ENCODE measurements at regions not wholly inside any gene's neighbourhood (a gene's known extent, or its start where the extent isn't known, plus 50 kb on each side); places are given as distances from the start of the nearest gene placed in this dataset.

DNA sequence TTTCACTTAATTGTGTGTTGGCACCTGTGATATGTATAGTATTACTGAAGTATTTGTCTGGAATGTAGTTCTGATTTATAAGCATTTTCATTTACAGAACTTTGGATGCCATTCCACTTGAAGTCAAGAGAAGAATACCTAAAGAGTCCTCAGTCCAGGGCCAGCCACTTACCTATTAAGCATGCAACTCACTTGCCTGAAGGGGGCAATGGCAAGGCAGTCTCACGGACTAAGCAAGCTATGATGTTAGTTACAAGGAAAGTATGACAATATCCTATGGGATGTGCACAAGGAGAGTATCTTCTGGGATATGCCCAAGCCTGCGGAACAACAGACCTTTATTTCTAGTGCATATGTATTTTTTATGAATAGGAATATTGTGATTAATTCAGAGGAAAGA lies 369.4 kb upstream of the GCFC2 start (continued):
- TF ChIP-seq RFX5 (IDR thresholded peaks at IDR 0.05; ENCODE audit: low read length): no peak
- no peak for TF ChIP-seq TCF12 (IDR thresholded peaks at IDR 0.05)
- no peak for TF ChIP-seq POLR2AphosphoS5 (IDR thresholded peaks at IDR 0.05; ENCODE audit: low read depth, low read length)
- TF ChIP-seq, protein P1, sequence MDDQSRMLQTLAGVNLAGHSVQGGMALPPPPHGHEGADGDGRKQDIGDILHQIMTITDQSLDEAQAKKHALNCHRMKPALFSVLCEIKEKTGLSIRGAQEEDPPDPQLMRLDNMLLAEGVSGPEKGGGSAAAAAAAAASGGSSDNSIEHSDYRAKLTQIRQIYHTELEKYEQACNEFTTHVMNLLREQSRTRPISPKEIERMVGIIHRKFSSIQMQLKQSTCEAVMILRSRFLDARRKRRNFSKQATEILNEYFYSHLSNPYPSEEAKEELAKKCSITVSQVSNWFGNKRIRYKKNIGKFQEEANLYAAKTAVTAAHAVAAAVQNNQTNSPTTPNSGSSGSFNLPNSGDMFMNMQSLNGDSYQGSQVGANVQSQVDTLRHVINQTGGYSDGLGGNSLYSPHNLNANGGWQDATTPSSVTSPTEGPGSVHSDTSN (IDR thresholded peaks at IDR 0.05): no peak
- no peak for TF ChIP-seq MXI1 (IDR thresholded peaks at IDR 0.05; ENCODE audit: low read depth, low read length)
- no peak for TF ChIP-seq FOXJ3 (CRISPR knock-in tag; IDR thresholded peaks at IDR 0.05)

- ChIA-PET CTCF (interaction anchor here (1.8 kb wide), 1 partner anchor 525 kb away, joined by 6 read pairs; no protein-coding TSS in a partner anchor), POLR2A (interaction anchor here (0.6 kb wide), 1 partner anchor 205 kb away, joined by 3 read pairs; no protein-coding TSS in a partner anchor)
- 23% methylated on average over 1 of the region's 1 CpG for WGBS (ENCODE audit: low lambda C conversion rate)
- no peaks in the 10 kb centered on the region for H3K79me2 ChIP-seq (ENCODE audit: insufficient read depth)
- no peaks in the 10 kb centered on the region for H3F3A ChIP-seq (replicated peaks; ENCODE audit: insufficient read depth)
- TF ChIP-seq USF1 (IDR thresholded peaks at IDR 0.05; ENCODE audit: borderline replicate concordance, low read depth): no peak
- TF ChIP-seq NRF1 (IDR thresholded peaks at IDR 0.05; ENCODE audit: low read depth, low read length): no peak
- no peak for TF ChIP-seq POLR2AphosphoS5 (IDR thresholded peaks at IDR 0.05; ENCODE audit: low read depth, low read length)
- no peak for TF ChIP-seq TEAD4 (IDR thresholded peaks at IDR 0.05; ENCODE audit: borderline replicate concordance, insufficient read depth)
- no peak for TF ChIP-seq RAD21 (IDR thresholded peaks at IDR 0.05; ENCODE audit: low read length)
- no peak for TF ChIP-seq EZH2phosphoT487 (IDR thresholded peaks at IDR 0.05; ENCODE audit: borderline replicate concordance, low read depth)
- no peak for TF ChIP-seq ELF1 (IDR thresholded peaks at IDR 0.05)
- no peak for TF ChIP-seq FOXJ3 (CRISPR knock-in tag; IDR thresholded peaks at IDR 0.05)
- TF ChIP-seq IRF3 (IDR thresholded peaks at IDR 0.05; ENCODE audit: low read depth, low read length): no peak
- no peak for TF ChIP-seq MEF2A (IDR thresholded peaks at IDR 0.05; ENCODE audit: borderline replicate concordance, low read depth)
- no peak for TF ChIP-seq TAF1 (IDR thresholded peaks at IDR 0.05; ENCODE audit: borderline replicate concordance, low read depth, low read length)
- no peak for TF ChIP-seq CHD2 (IDR thresholded peaks at IDR 0.05; ENCODE audit: low read length, partially characterized antibody)
- TF ChIP-seq ZBTB33 (IDR thresholded peaks at IDR 0.05; ENCODE audit: borderline replicate concordance, low read depth): no peak
- no peak for TF ChIP-seq FOXM1 (IDR thresholded peaks at IDR 0.05; ENCODE audit: low read depth)
- no peak for TF ChIP-seq RXRA (IDR thresholded peaks at IDR 0.05; ENCODE audit: borderline replicate concordance, low read depth)
- TF ChIP-seq, protein P1 (IDR thresholded peaks at IDR 0.05): no peak
- no peak for TF ChIP-seq SIN3A (IDR thresholded peaks at IDR 0.05; ENCODE audit: borderline replicate concordance, low read depth, low read length)
- TF ChIP-seq, protein P2, sequence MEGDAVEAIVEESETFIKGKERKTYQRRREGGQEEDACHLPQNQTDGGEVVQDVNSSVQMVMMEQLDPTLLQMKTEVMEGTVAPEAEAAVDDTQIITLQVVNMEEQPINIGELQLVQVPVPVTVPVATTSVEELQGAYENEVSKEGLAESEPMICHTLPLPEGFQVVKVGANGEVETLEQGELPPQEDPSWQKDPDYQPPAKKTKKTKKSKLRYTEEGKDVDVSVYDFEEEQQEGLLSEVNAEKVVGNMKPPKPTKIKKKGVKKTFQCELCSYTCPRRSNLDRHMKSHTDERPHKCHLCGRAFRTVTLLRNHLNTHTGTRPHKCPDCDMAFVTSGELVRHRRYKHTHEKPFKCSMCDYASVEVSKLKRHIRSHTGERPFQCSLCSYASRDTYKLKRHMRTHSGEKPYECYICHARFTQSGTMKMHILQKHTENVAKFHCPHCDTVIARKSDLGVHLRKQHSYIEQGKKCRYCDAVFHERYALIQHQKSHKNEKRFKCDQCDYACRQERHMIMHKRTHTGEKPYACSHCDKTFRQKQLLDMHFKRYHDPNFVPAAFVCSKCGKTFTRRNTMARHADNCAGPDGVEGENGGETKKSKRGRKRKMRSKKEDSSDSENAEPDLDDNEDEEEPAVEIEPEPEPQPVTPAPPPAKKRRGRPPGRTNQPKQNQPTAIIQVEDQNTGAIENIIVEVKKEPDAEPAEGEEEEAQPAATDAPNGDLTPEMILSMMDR (IDR thresholded peaks at IDR 0.05): no peak
- no peak overlapping the region for H2AFZ ChIP-seq (ENCODE audit: low read depth)
- no peak overlapping the region for H3K4me2 ChIP-seq
- H3K27ac ChIP-seq (ENCODE audit: low read depth in 2 of 2, low read length in 1 of 2): peak overlapping the region in 1 of 2 experiments; percentile 100; a peak in 2 of 4 replicates
- no peak for DNase-seq
- H3K36me3 ChIP-seq (replicated peaks in 1 of 2; ENCODE audit: control insufficient read depth in 1 of 2, insufficient read depth in 2 of 2, low read length in 1 of 2): no peaks in the 10 kb centered on the region
- no peaks in the 10 kb centered on the region for H3K9me3 ChIP-seq
- peaks cover 0 to 11% of the 10 kb centered on the region in 2 experiments; a peak in 2 of 4 replicates for H3K4me1 ChIP-seq (ENCODE audit: control insufficient read depth in 1 of 2, insufficient read depth in 2 of 2, low read depth in 1 of 2, low read length in 1 of 2)
- no peak overlapping the region for H3K4me3 ChIP-seq (ENCODE audit: low read depth in 2 of 2, low read length in 1 of 2)
- no peaks in the 10 kb centered on the region for H4K20me1 ChIP-seq (ENCODE audit: insufficient read depth)
- H3K27me3 ChIP-seq (ENCODE audit: insufficient read depth): no peaks in the 10 kb centered on the region
- H3K9ac ChIP-seq: no peak overlapping the region
- H3K9me2 ChIP-seq: no peaks in the 10 kb centered on the region
Measured at GRCh38 chr2:76075126-76075525, 364.4 kb upstream of the GCFC2 start.
